GM12872 (cell line): ENCODE measurements at regions not wholly inside any gene's neighbourhood (a gene's known extent, or its start where the extent isn't known, plus 50 kb on each side); places are given as distances from the start of the nearest gene placed in this dataset.

Experiments used
- TF ChIP-seq, protein P1 (sequence below): IDR thresholded peaks from 3 replicates; pipeline ENCODE4 v1.5.1; 2011; ENCODE audit warnings: low read depth, mild to moderate bottlenecking, low read length, moderate library complexity; ENCODE audit not compliant: insufficient read depth

GRCh38 chr14:66143387-66144112 is 342.6 kb upstream of the CCDC196 start:
- TF ChIP-seq, protein P1, sequence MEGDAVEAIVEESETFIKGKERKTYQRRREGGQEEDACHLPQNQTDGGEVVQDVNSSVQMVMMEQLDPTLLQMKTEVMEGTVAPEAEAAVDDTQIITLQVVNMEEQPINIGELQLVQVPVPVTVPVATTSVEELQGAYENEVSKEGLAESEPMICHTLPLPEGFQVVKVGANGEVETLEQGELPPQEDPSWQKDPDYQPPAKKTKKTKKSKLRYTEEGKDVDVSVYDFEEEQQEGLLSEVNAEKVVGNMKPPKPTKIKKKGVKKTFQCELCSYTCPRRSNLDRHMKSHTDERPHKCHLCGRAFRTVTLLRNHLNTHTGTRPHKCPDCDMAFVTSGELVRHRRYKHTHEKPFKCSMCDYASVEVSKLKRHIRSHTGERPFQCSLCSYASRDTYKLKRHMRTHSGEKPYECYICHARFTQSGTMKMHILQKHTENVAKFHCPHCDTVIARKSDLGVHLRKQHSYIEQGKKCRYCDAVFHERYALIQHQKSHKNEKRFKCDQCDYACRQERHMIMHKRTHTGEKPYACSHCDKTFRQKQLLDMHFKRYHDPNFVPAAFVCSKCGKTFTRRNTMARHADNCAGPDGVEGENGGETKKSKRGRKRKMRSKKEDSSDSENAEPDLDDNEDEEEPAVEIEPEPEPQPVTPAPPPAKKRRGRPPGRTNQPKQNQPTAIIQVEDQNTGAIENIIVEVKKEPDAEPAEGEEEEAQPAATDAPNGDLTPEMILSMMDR, result no peak

DNA sequence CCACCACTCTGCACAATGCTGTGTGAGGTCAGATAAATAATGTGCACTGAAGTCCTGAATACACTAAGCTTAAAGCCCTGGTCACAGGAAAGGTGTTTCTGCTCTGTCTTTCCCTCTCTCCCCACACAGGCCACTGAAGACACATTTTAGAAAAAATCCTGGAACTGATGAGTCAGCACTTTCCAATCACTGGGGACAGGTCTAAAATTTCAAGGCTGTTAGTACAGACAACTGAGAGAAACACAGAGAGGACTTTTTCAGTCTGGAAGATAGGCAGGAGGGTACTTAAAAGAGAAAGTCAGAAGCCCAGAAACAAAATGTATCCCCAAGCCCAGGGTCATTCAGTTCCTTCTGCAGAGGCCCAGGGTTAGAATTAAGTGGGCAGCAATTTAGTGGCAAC is 333.9 kb upstream of the CCDC196 start:
- TF ChIP-seq, protein P1, result no peak

GRCh38 chr14:66152747-66153146 is 333.4 kb upstream of the CCDC196 start:
- TF ChIP-seq, protein P1, result no peak

GRCh38 chr14:66163023-66163422 is 323.1 kb upstream of the CCDC196 start:
- TF ChIP-seq, protein P1, result no peak

DNA sequence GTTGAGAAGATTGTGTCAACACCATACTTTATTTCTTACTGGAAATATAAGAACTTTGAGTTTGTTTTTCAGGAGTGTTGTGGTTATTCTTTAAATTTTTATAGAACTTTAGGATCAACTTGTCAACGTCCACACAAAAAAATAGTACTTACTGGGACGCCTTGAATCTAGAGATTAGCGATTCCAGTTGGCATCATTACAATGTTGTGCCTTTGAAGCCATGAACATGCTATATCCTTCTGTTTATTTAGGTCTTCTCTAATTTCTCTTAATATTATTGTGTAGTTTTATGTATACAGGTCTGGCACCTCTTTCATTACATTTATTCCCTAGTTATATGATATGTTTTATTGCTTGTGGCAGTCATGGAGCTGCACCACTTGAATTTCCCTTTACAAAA is 320.8 kb upstream of the CCDC196 start:
- TF ChIP-seq, protein P1, result no peak

DNA sequence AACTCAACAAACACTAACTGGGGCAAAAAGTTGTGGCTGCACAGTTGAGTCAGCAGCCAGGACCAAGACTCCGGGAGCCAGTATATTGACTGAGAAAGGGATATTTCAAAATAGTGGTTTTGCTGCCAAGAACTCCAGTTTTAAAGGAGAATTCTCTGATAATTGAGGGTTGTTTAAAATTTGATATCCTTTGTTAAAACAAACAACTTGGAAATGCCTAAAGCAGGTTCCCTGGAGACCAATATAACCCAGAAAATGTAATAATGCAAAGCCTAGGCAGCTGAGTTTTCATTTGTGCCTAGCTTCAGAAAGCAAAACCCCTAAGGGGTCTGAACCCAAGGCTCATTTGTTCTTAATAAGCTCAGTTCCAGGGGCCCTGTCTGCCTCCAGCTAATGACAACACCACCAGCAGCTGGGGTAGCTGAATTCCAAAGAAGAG is 311.7 kb upstream of the CCDC196 start:
- TF ChIP-seq, protein P1, result no peak

GRCh38 chr14:66177935-66178334 is 308.2 kb upstream of the CCDC196 start:
- TF ChIP-seq, protein P1, result no peak
